Limb (tissue), 2 donors: ENCODE measurements at regions not wholly inside any gene's neighbourhood (a gene's known extent, or its start where the extent isn't known, plus 50 kb on each side); places are given as distances from the start of the nearest gene placed in this dataset.
"Not testable (repeated sequence)": the region's sequence is repeated elsewhere in the genome, so short reads cannot be mapped to it uniquely, and the experiment has no call there.

Experiments
- DNase-seq, 2 donors: peaks; one replicate each; pipeline ENCODE4 v3.0.0-alpha.2; 2016; ENCODE audit errors: extremely low spot score in 2 of 2

- no peak for DNase-seq
Observed at GRCh38 chr3:94331831-94332230, 269.0 kb downstream of the NSUN3 start.

GRCh38 chr3:94336046-94336753, 273.3 kb downstream of the NSUN3 start:
- DNase-seq, result peak in 1 of 2 donors; percentile 39

GRCh38 chr3:94345101-94345500, 282.2 kb downstream of the NSUN3 start:
- DNase-seq, result no peak

GRCh38 chr3:94349310-94349878, 286.5 kb downstream of the NSUN3 start:
- DNase-seq, result no peak

- no peak for DNase-seq
Observed at GRCh38 chr3:94356581-94356980, 293.7 kb downstream of the NSUN3 start.

- no peak for DNase-seq
Observed at GRCh38 chr3:94359996-94360395, 297.1 kb downstream of the NSUN3 start.

GRCh38 chr3:94360987-94361386, 298.1 kb downstream of the NSUN3 start:
- DNase-seq, result peak in 1 of 2 donors; percentile 52

GRCh38 chr3:94362393-94362792, 299.5 kb downstream of the NSUN3 start:
- DNase-seq, result no peak

GRCh38 chr3:94365006-94365405, 302.1 kb downstream of the NSUN3 start:
- no peak for DNase-seq

GRCh38 chr3:94372026-94372425, 309.2 kb downstream of the NSUN3 start:
- no peak for DNase-seq

- DNase-seq, result no peak
Observed at GRCh38 chr3:94373456-94373855, 310.6 kb downstream of the NSUN3 start.

- no peak for DNase-seq
Observed at GRCh38 chr3:94374439-94375161, 311.7 kb downstream of the NSUN3 start.

- not testable (repeated sequence) for DNase-seq
Observed at GRCh38 chr3:94377123-94377696, 314.3 kb downstream of the NSUN3 start.

GRCh38 chr3:94377863-94378262, 315.0 kb downstream of the NSUN3 start:
- DNase-seq, result not testable (repeated sequence)

GRCh38 chr3:94378322-94378721, 315.5 kb downstream of the NSUN3 start:
- no peak for DNase-seq

- DNase-seq, result no peak
Observed at GRCh38 chr3:94379264-94379663, 316.4 kb downstream of the NSUN3 start.

GRCh38 chr3:94394885-94395284, 332.0 kb downstream of the NSUN3 start:
- DNase-seq, result no peak

GRCh38 chr3:94395851-94396250, 333.0 kb downstream of the NSUN3 start:
- DNase-seq, result no peak

GRCh38 chr3:94398036-94398435, 335.2 kb downstream of the NSUN3 start:
- no peak for DNase-seq

GRCh38 chr3:94401466-94401865, 338.6 kb downstream of the NSUN3 start:
- no peak for DNase-seq

GRCh38 chr3:94402126-94402525, 339.3 kb downstream of the NSUN3 start:
- DNase-seq, result no peak
